ENCODE measurements at regions not wholly inside any gene's neighbourhood (a gene's known extent, or its start where the extent isn't known, plus 50 kb on each side); places are given as distances from the start of the nearest gene placed in this dataset.

DNA sequence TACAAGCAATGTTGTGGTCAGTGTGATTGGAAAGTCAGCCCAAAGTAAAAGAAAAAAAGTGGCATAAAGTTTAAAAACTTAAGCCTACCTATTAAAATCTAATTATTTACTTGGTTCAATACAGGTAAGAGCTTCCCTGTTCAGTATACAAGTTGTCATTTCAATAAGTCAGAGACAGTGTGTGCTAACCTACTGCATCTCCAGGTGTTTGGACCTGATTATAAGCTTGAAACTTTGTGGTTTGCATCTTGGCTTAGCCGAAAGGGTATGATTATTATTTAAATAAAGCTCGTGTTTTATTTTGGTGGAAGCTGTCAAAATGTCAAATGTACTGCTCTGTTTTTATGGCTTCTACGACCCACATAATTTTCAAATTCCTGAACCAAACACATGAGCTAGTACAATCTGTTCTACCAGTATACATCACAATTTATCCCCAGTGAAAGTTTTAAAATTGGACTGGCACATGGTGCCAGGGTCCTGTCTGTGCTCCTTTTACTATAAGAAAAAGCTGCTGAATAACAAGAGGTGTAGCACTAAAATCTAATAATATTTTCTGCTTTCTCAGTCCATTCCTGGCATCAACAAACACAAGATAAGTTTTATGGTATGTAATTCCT lies 103.9 kb upstream of the ANO3 start:
- Mint-ChIP-seq H3K4me1 (no peaks in the 10 kb centered on the region), H3K9me3 (peaks cover 12% of the 10 kb centered on the region), H3K27me3 (no peaks in the 10 kb centered on the region), H3K4me3 (no peak overlapping the region), H3K36me3 (ENCODE audit: insufficient read depth) (no peaks in the 10 kb centered on the region), H3K27ac (ENCODE audit: low read depth) (no peak overlapping the region)
- no peak for ATAC-seq (replicated peaks; ENCODE audit: extremely low read depth, poor library complexity, severe bottlenecking)
- DNase-seq (ENCODE audit: low spot score in 2 of 2) = no peak

DNA sequence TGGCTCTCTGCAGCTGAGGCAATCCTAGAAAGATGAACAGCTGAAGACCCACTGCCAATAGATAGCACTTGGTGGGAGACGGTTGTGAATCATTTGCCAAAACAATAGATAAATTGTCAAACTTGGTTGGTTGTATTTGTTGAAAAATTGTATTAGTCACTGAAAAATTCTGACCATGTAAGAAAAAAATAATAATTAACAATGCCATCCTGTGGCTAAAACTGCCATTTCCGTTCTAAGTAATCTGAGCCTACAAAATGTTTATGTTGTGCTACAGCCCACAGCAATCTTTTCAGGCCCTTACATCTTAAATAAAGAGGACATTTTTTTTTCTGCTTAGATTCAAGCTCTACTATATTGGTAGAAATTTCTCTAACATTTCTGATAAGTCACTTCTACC lies 103.2 kb upstream of the ANO3 start:
- DNase-seq (ENCODE audit: low spot score in 2 of 2) (no peak), ATAC-seq (replicated peaks; ENCODE audit: extremely low read depth, poor library complexity, severe bottlenecking) (no peak)
- H3K36me3 Mint-ChIP-seq (ENCODE audit: insufficient read depth) = no peaks in the 10 kb centered on the region
- H3K9me3 Mint-ChIP-seq = peaks cover 5% of the 10 kb centered on the region
- H3K4me1 Mint-ChIP-seq = no peaks in the 10 kb centered on the region
- H3K27ac Mint-ChIP-seq (ENCODE audit: low read depth) = no peak overlapping the region
- H3K4me3 Mint-ChIP-seq = no peak overlapping the region
- H3K27me3 Mint-ChIP-seq = no peaks in the 10 kb centered on the region

DNA sequence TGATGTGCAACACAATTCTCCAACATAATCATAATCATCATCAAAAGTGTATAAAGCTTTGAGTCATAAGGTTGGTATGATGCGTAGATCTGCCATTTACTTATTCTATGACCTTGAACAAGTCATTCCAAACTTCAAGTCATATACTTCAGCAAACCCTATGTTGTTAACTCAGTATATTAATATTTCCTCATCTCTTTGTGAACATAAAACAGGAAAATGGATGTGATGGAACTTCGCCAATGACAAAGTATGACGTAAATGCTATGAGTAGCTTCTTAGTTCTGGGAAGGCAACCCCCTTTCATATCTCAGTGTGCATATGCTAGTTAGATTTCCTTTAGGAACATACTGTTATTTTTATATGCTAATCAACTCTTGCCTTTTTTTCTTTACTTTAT lies 102.7 kb upstream of the ANO3 start:
- no peak for DNase-seq (ENCODE audit: low spot score in 2 of 2)
- no peaks in the 10 kb centered on the region for H3K36me3 Mint-ChIP-seq (ENCODE audit: insufficient read depth)
- H3K4me3 Mint-ChIP-seq = no peak overlapping the region
- H3K4me1 Mint-ChIP-seq = no peaks in the 10 kb centered on the region
- no peak overlapping the region for H3K27ac Mint-ChIP-seq (ENCODE audit: low read depth)
- H3K27me3 Mint-ChIP-seq = no peaks in the 10 kb centered on the region
- peaks cover 5% of the 10 kb centered on the region for H3K9me3 Mint-ChIP-seq
- no peak for ATAC-seq (replicated peaks; ENCODE audit: extremely low read depth, poor library complexity, severe bottlenecking)

DNA sequence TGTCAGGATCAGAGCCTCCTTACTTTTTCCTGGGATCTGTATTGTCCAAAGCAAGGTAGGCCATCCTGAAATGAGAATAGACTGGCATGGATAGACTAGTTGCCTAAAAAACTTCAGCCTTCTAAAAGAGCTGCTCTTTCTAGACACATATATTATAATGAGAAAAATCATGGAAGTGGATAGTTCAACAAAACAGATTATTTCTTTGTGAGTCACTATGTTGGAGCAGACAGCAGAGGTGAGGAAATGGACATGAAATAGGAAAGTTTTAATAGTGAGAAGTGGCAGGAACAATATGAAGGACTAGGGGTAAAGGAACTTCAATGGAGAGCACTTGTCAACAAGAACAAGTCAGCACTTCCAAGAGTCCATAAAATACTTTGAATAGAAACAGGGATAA lies 101.9 kb upstream of the ANO3 start:
- Mint-ChIP-seq H3K27ac (ENCODE audit: low read depth) (no peak overlapping the region), H3K9me3 (peaks cover 11% of the 10 kb centered on the region), H3K4me3 (no peak overlapping the region), H3K36me3 (ENCODE audit: insufficient read depth) (no peaks in the 10 kb centered on the region), H3K4me1 (no peaks in the 10 kb centered on the region), H3K27me3 (no peaks in the 10 kb centered on the region)
- ATAC-seq (replicated peaks; ENCODE audit: extremely low read depth, poor library complexity, severe bottlenecking) = no peak
- DNase-seq (ENCODE audit: low spot score in 2 of 2) = no peak

DNA sequence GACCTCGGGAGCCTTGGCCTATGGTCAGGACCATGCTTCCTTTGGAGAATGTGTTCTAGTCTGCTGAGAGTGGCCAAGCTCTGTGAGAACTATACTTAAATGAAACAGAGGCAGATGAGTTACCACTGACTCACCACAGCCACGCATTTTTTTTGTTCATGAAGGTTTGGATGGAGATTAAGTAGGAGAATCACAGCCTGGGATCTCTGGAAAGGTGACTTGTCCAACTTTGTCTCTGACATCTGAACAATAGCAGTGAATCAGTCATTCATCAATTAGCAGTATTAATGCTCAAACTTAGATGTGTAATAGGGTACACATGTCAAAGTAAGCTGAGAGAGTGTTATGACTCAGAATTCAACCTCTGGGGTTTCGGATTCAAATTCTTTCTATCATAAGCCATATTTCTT lies 100.7 kb upstream of the ANO3 start:
- H3K4me3 Mint-ChIP-seq = no peak overlapping the region
- H3K27me3 Mint-ChIP-seq = no peaks in the 10 kb centered on the region
- H3K4me1 Mint-ChIP-seq = no peaks in the 10 kb centered on the region
- DNase-seq (ENCODE audit: low spot score in 2 of 2) = no peak
- ATAC-seq (replicated peaks; ENCODE audit: extremely low read depth, poor library complexity, severe bottlenecking) = no peak
- H3K36me3 Mint-ChIP-seq (ENCODE audit: insufficient read depth) = no peaks in the 10 kb centered on the region
- H3K27ac Mint-ChIP-seq (ENCODE audit: low read depth) = no peak overlapping the region
- H3K9me3 Mint-ChIP-seq = peaks cover 11% of the 10 kb centered on the region

DNA sequence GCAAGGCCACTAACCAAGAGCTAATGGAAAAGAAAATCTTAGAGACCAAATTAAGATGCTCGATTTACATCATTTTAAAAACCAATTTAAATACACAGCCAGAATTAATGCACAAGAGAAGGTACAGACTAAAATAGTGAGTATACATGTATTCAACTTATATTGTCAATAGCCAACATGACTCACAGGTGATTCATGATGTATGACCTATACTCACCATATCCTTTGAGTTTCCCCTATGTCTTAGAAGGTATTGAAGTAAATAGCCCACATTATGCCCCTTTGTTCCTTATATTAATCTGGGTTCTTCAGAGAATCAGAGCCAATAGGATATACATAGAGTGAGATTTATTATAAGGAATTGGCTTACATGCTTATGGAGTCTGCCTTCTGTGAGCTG lies 97.5 kb upstream of the ANO3 start:
- Mint-ChIP-seq H3K4me1 (no peaks in the 10 kb centered on the region), H3K9me3 (peaks cover 16% of the 10 kb centered on the region), H3K4me3 (no peak overlapping the region), H3K27ac (ENCODE audit: low read depth) (no peak overlapping the region), H3K27me3 (no peaks in the 10 kb centered on the region), H3K36me3 (ENCODE audit: insufficient read depth) (no peaks in the 10 kb centered on the region)
- ATAC-seq (replicated peaks; ENCODE audit: extremely low read depth, poor library complexity, severe bottlenecking) = no peak
- DNase-seq (ENCODE audit: low spot score in 2 of 2) = no peak

DNA sequence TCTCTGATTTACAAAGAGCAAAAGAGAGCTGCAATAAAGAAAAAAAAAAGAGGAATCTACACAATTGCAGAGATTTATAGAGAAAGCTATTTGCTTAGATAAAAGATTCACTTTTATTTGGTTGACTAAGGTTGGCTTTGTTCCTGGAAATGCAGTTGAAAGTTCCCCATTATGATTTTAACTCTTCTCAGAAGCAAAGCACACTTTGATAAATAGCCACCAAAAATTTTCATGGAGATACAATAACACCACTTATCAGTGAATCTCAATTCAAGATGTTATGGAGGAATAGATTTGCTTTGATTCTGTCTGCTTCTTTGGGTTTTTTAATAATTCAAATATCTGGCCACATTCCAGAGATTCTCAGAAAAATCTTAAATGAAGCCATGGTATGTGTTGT lies 88.5 kb upstream of the ANO3 start:
- ATAC-seq (replicated peaks; ENCODE audit: extremely low read depth, poor library complexity, severe bottlenecking) = no peak
- Mint-ChIP-seq H3K36me3 (ENCODE audit: insufficient read depth) (no peaks in the 10 kb centered on the region), H3K27me3 (no peaks in the 10 kb centered on the region), H3K4me1 (no peaks in the 10 kb centered on the region), H3K9me3 (peaks cover 15% of the 10 kb centered on the region), H3K27ac (ENCODE audit: low read depth) (no peak overlapping the region), H3K4me3 (no peak overlapping the region)
- no peak for DNase-seq (ENCODE audit: low spot score in 2 of 2)

DNA sequence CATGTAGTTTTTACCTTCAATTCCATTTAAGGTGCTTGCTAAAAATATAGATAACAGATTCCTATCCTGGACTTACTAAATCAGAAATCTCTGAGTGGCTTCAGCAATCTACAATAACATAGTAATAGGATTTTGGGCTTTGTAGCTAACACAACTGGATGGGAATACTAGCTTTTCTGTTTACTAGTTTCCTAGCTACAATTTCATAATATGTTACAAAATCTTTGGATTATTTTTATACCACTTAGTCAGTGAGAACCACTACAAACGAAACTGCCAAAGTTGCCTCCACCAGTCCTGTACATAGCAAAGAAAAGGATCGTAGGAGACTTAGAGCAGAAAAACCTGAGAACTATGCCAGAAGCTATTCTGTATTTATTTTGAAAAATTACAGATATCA lies 87.7 kb upstream of the ANO3 start:
- no peaks in the 10 kb centered on the region for H3K36me3 Mint-ChIP-seq (ENCODE audit: insufficient read depth)

DNA sequence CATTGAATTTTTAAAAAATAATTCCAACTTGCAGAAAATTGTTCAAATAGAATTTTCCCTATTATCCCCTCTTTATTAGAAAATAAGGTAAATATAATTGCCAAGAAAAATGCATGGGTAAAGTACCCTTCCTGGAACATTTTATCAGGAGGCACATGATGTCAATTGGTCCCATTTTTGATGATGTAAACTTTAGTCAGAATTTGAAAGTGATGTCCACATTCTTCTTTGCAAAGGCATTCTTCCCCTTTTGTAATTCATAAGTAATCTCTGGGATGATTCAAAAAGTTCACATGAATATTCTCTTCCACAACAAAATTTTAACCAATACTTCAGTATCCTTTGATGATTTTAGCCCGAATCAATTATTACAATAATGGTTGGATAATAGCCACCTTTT lies 86.9 kb upstream of the ANO3 start:
- H3K27me3 Mint-ChIP-seq = no peaks in the 10 kb centered on the region
- H3K36me3 Mint-ChIP-seq (ENCODE audit: insufficient read depth) = no peaks in the 10 kb centered on the region

More for the DNA sequence above, 87.7 kb upstream of the ANO3 start:
- Mint-ChIP-seq H3K27me3 (no peaks in the 10 kb centered on the region), H3K4me3 (no peak overlapping the region), H3K27ac (ENCODE audit: low read depth) (no peak overlapping the region), H3K9me3 (peaks cover 13% of the 10 kb centered on the region), H3K4me1 (no peaks in the 10 kb centered on the region)
- ATAC-seq (replicated peaks; ENCODE audit: extremely low read depth, poor library complexity, severe bottlenecking) (no peak), DNase-seq (ENCODE audit: low spot score in 2 of 2) (no peak)

DNA sequence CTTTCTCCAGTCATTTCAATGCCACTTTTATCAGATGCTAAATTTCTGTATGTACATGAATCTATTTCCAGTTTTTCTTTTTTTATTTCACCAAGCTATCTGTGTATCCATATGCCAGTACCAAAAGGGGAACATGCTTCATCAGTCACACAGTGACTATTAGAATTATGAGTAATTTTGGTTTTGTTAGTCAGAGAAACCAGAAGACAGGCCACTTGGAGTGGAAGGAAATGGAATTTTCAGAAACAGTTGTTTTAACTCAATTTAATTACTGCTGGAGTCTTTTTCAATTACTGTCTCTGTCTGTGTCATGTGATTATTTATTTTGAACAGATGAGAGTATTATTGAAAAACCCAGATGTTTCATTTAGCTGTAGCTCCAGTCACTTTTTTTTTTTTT lies 84.6 kb upstream of the ANO3 start:
- DNase-seq (ENCODE audit: low spot score in 2 of 2) = no peak
- no peak overlapping the region for H3K27ac Mint-ChIP-seq (ENCODE audit: low read depth)
- peaks cover 2% of the 10 kb centered on the region for H3K9me3 Mint-ChIP-seq
- H3K27me3 Mint-ChIP-seq = no peaks in the 10 kb centered on the region
- ATAC-seq (replicated peaks; ENCODE audit: extremely low read depth, poor library complexity, severe bottlenecking) = no peak
- no peak overlapping the region for H3K4me3 Mint-ChIP-seq
- no peaks in the 10 kb centered on the region for H3K4me1 Mint-ChIP-seq
- no peaks in the 10 kb centered on the region for H3K36me3 Mint-ChIP-seq (ENCODE audit: insufficient read depth)

More for the DNA sequence above, 86.9 kb upstream of the ANO3 start:
- Mint-ChIP-seq H3K4me3 (no peak overlapping the region), H3K4me1 (no peaks in the 10 kb centered on the region), H3K9me3 (peaks cover 9% of the 10 kb centered on the region), H3K27ac (ENCODE audit: low read depth) (no peak overlapping the region)
- ATAC-seq (replicated peaks; ENCODE audit: extremely low read depth, poor library complexity, severe bottlenecking) (no peak), DNase-seq (ENCODE audit: low spot score in 2 of 2) (no peak)

DNA sequence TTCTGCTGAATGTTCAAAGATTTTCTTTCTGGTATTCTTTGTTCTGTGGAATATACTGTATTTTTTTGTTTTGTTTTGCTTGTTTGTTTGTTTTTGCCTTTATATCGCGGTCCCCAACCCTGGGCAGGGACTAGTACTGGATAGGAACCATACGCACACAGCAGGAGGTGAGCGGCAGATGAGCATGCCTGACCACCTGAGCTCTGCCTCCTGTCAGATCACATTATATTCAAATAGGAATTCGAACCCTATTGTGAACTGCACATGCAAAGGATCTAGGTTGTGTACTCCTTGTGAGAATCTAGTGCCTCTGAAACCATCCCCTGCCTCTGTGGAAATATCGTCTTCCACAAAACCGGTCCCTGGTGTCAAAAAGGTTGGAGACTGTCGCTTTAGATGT lies 83.3 kb upstream of the ANO3 start:
- DNase-seq (ENCODE audit: low spot score in 2 of 2) = no peak
- no peak for ATAC-seq (replicated peaks; ENCODE audit: extremely low read depth, poor library complexity, severe bottlenecking)
- no peak overlapping the region for H3K4me3 Mint-ChIP-seq
- peaks cover 6% of the 10 kb centered on the region for H3K9me3 Mint-ChIP-seq
- no peak overlapping the region for H3K27ac Mint-ChIP-seq (ENCODE audit: low read depth)
- no peaks in the 10 kb centered on the region for H3K4me1 Mint-ChIP-seq
- no peaks in the 10 kb centered on the region for H3K27me3 Mint-ChIP-seq
- peaks cover 2% of the 10 kb centered on the region for H3K36me3 Mint-ChIP-seq (ENCODE audit: insufficient read depth)

DNA sequence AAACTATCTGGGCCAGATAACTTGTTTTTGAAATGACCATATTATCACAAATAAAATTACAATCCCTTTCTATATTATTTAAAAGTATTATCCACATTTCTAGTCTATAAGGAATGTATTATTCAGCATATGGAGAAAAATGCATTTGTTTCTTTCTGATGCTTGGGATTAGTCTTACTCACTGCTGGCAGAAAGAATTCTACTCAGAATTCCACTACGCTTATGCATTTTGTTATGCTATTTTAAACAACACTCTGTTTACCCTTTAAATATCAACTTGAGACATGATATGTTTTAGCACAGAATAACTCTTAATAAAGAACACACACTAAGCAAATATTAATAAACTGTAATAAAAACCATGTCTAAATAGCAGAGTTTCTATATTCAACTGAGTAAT lies 77.6 kb upstream of the ANO3 start:
- Mint-ChIP-seq H3K4me3 (no peak overlapping the region), H3K27me3 (no peaks in the 10 kb centered on the region), H3K4me1 (no peaks in the 10 kb centered on the region), H3K36me3 (ENCODE audit: insufficient read depth) (peaks cover 2% of the 10 kb centered on the region), H3K9me3 (peaks cover 11% of the 10 kb centered on the region), H3K27ac (ENCODE audit: low read depth) (no peak overlapping the region)
- no peak for DNase-seq (ENCODE audit: low spot score in 2 of 2)
- ATAC-seq (replicated peaks; ENCODE audit: extremely low read depth, poor library complexity, severe bottlenecking) = no peak

DNA sequence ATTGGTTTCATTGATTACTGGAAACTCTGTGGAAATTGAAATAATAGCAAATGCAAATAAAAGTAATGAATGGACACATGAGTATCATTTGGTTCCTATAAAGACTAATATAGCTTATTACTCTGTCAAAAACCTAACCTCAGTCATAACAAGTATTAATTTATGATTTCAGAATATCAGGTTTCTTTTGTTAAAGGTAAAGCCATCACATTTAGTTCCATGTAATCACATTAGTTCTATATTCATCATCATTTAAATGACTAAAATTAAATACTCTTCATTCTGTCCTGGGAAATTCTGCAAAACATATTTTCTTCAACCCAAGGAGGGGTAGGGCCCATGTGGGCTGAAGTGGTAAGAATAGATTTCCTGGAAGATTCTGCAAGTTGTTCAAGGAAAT lies 68.2 kb upstream of the ANO3 start:
- ATAC-seq (replicated peaks; ENCODE audit: extremely low read depth, poor library complexity, severe bottlenecking) = no peak
- no peak overlapping the region for H3K4me3 Mint-ChIP-seq
- no peaks in the 10 kb centered on the region for H3K27me3 Mint-ChIP-seq
- H3K9me3 Mint-ChIP-seq = peaks cover 19% of the 10 kb centered on the region
- no peak for DNase-seq (ENCODE audit: low spot score in 2 of 2)
- H3K4me1 Mint-ChIP-seq = no peaks in the 10 kb centered on the region
- H3K27ac Mint-ChIP-seq (ENCODE audit: low read depth) = no peak overlapping the region
- peaks cover 2% of the 10 kb centered on the region for H3K36me3 Mint-ChIP-seq (ENCODE audit: insufficient read depth)

DNA sequence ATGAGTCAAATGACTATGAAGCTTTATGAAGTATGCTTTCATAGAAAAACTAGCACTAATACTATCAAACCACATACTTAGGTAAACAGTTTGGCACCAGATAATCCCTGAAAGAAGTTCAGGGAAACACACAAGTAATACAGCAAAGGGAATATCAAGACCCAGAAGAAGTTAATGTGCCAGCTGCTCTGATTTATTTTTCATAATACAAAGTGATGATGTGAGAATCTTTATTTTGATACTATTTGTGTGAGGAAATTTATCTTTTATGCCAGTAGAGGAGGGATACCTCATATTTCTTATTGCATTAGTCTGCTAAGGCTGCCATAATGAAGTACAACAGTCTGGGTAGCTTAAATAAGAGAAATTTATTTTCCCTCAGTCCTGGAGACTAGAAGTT lies 67.7 kb upstream of the ANO3 start:
- DNase-seq (ENCODE audit: low spot score in 2 of 2) (no peak), ATAC-seq (replicated peaks; ENCODE audit: extremely low read depth, poor library complexity, severe bottlenecking) (no peak)
- Mint-ChIP-seq H3K27ac (ENCODE audit: low read depth) (no peak overlapping the region), H3K27me3 (no peaks in the 10 kb centered on the region), H3K4me3 (no peak overlapping the region), H3K4me1 (no peaks in the 10 kb centered on the region), H3K9me3 (peaks cover 14% of the 10 kb centered on the region), H3K36me3 (ENCODE audit: insufficient read depth) (peaks cover 2% of the 10 kb centered on the region)
